Neural progenitor cell (in vitro differentiated cells): ENCODE measurements at regions not wholly inside any gene's neighbourhood (a gene's known extent, or its start where the extent isn't known, plus 50 kb on each side); places are given as distances from the start of the nearest gene placed in this dataset.
A peak's percentile ranks its signal among the peaks of the same experiment; 100 is the strongest.
"Not testable (repeated sequence)": the region's sequence is repeated elsewhere in the genome, so short reads cannot be mapped to it uniquely, and the experiment has no call there.

ENCODE experiments used
- DNase-seq: peaks from one replicate; pipeline ENCODE4 v3.0.0-alpha.2; 2016; ENCODE audit warnings: low spot score
- H2AFZ ChIP-seq: fragments of 200-600 bp; sonication (generic); replicated peaks from 2 replicates; pipeline ENCODE4 v1.6.1; 2016; ENCODE audit warnings: antibody characterized with exemption
- H3F3A ChIP-seq: fragments of 200-600 bp; sonication (generic); 2 replicates; pipeline ENCODE4 v1.6.1; 2016; ENCODE audit warnings: antibody characterized with exemption, low read depth
- H3K27ac ChIP-seq: fragments of 200-600 bp; sonication (generic); 2 replicates; pipeline ENCODE4 v1.5.1; 2016; ENCODE audit warnings: mild to moderate bottlenecking
- H3K27me3 ChIP-seq: fragments of 200-600 bp; sonication (generic); 2 replicates; pipeline ENCODE4 v1.6.1; 2016; ENCODE audit warnings: mild to moderate bottlenecking, moderate library complexity
- H3K36me3 ChIP-seq: fragments of 200-600 bp; sonication (generic); 2 replicates; pipeline ENCODE4 v1.5.1; 2016
- H3K4me1 ChIP-seq: fragments of 200-600 bp; sonication (generic); 2 replicates; pipeline ENCODE4 v1.6.1; 2016; ENCODE audit warnings: mixed run types
- H3K4me2 ChIP-seq: fragments of 200-600 bp; sonication (generic); 2 replicates; pipeline ENCODE4 v1.6.1; 2016
- H3K4me3 ChIP-seq: fragments of 200-600 bp; sonication (generic); 2 replicates; pipeline ENCODE4 v1.5.1; 2016
- H3K79me2 ChIP-seq: fragments of 200-600 bp; sonication (generic); 2 replicates; pipeline ENCODE4 v1.6.1; 2016; ENCODE audit warnings: low read depth
- H3K9ac ChIP-seq: fragments of 200-600 bp; sonication (generic); 2 replicates; pipeline ENCODE4 v1.6.1; 2016
- H3K9me3 ChIP-seq: fragments of 200-600 bp; sonication (generic); 2 replicates; pipeline ENCODE4 v1.5.1; 2016; ENCODE audit warnings: low read depth
- H4K20me1 ChIP-seq: fragments of 200-600 bp; sonication (generic); 2 replicates; pipeline ENCODE4 v1.6.1; 2016; ENCODE audit warnings: low read depth
- H3K27ac Mint-ChIP-seq: 3 replicates; pipeline ENCODE4 v1.8.0; 2021; ENCODE audit warnings: mixed read lengths
- H3K27me3 Mint-ChIP-seq: 2 replicates; pipeline ENCODE4 v1.8.0; 2022; ENCODE audit warnings: low read depth, mild to moderate bottlenecking, inconsistent platforms, moderate library complexity, mixed read lengths; ENCODE audit not compliant: insufficient read depth
- H3K36me3 Mint-ChIP-seq: 3 replicates; pipeline ENCODE4 v1.8.0; 2021; ENCODE audit warnings: mixed read lengths
- H3K4me1 Mint-ChIP-seq: 3 replicates; pipeline ENCODE4 v1.8.0; 2021; ENCODE audit warnings: mixed read lengths
- H3K4me3 Mint-ChIP-seq: 3 replicates; pipeline ENCODE4 v1.8.0; 2021; ENCODE audit warnings: mild to moderate bottlenecking, moderate library complexity, mixed read lengths
- H3K9me3 Mint-ChIP-seq: 3 replicates; pipeline ENCODE4 v1.8.0; 2020; ENCODE audit warnings: mixed read lengths
- CTCF ChIP-seq: fragments of 200-600 bp; sonication (generic); IDR thresholded peaks from 2 replicates; pipeline ENCODE4 v1.5.1; 2017; ENCODE audit warnings: antibody characterized with exemption, mild to moderate bottlenecking
- EZH2 ChIP-seq: fragments of 200-600 bp; sonication (generic); IDR thresholded peaks from 2 replicates; pipeline ENCODE4 v1.6.1; 2017; ENCODE audit warnings: antibody characterized with exemption, mild to moderate bottlenecking, moderate library complexity
- EZH2phosphoT487 ChIP-seq: fragments of 200-600 bp; sonication (generic); IDR thresholded peaks from 2 replicates; pipeline ENCODE4 v1.6.1; 2017; ENCODE audit warnings: antibody characterized with exemption

GRCh38 chr13:54606944-54607343 lies 1578.3 kb downstream of the OLFM4 start:
- Mint-ChIP-seq H3K27me3 (no peaks in the 10 kb centered on the region), H3K36me3 (no peaks in the 10 kb centered on the region), H3K4me3 (no peak overlapping the region), H3K27ac (no peak overlapping the region), H3K9me3 (peaks cover 2% of the 10 kb centered on the region), H3K4me1 (no peaks in the 10 kb centered on the region)
- no peaks in the 10 kb centered on the region for H3K36me3 ChIP-seq
- H3K4me3 ChIP-seq = no peak overlapping the region
- no peaks in the 10 kb centered on the region for H3K9me3 ChIP-seq
- no peak overlapping the region for H2AFZ ChIP-seq
- no peaks in the 10 kb centered on the region for H3K79me2 ChIP-seq
- TF ChIP-seq EZH2phosphoT487 (no peak), EZH2 (no peak), CTCF (no peak)
- H3K27me3 ChIP-seq = no peaks in the 10 kb centered on the region
- H3K27ac ChIP-seq = no peak overlapping the region
- no peaks in the 10 kb centered on the region for H4K20me1 ChIP-seq
- H3K4me2 ChIP-seq = no peak overlapping the region
- no peak overlapping the region for H3K9ac ChIP-seq
- no peaks in the 10 kb centered on the region for H3K4me1 ChIP-seq
- no peaks in the 10 kb centered on the region for H3F3A ChIP-seq
- no peak for DNase-seq

GRCh38 chr13:54607421-54607820 lies 1578.8 kb downstream of the OLFM4 start:
- TF ChIP-seq EZH2phosphoT487 (no peak), EZH2 (no peak), CTCF (no peak)
- no peaks in the 10 kb centered on the region for H3K79me2 ChIP-seq

GRCh38 chr13:54611390-54611789 lies 1582.8 kb downstream of the OLFM4 start:
- Histone ChIP-seq H2AFZ (peak overlapping the region; percentile 78), H3F3A (no peaks in the 10 kb centered on the region), H3K4me3 (no peak overlapping the region), H3K4me1 (peaks cover 20% of the 10 kb centered on the region), H3K36me3 (no peaks in the 10 kb centered on the region), H3K27ac (no peak overlapping the region), H3K79me2 (no peaks in the 10 kb centered on the region), H3K9me3 (no peaks in the 10 kb centered on the region), H3K4me2 (no peak overlapping the region), H3K9ac (no peak overlapping the region), H4K20me1 (no peaks in the 10 kb centered on the region), H3K27me3 (no peaks in the 10 kb centered on the region)
- Mint-ChIP-seq H3K4me1 (peaks cover 9% of the 10 kb centered on the region), H3K9me3 (no peaks in the 10 kb centered on the region), H3K27me3 (no peaks in the 10 kb centered on the region), H3K36me3 (no peaks in the 10 kb centered on the region), H3K4me3 (no peak overlapping the region), H3K27ac (no peak overlapping the region)
- peak; percentile 46 for DNase-seq
- TF ChIP-seq EZH2 (no peak), CTCF (no peak), EZH2phosphoT487 (no peak)

More at GRCh38 chr13:54607421-54607820, 1578.8 kb downstream of the OLFM4 start:
- Histone ChIP-seq H3K27me3 (no peaks in the 10 kb centered on the region), H3K4me1 (no peaks in the 10 kb centered on the region), H3K4me3 (no peak overlapping the region), H3K9me3 (no peaks in the 10 kb centered on the region), H3K36me3 (no peaks in the 10 kb centered on the region), H2AFZ (no peak overlapping the region), H3K27ac (no peak overlapping the region), H3K9ac (no peak overlapping the region), H3K4me2 (no peak overlapping the region), H3F3A (no peaks in the 10 kb centered on the region), H4K20me1 (no peaks in the 10 kb centered on the region)
- H3K36me3 Mint-ChIP-seq = no peaks in the 10 kb centered on the region
- H3K9me3 Mint-ChIP-seq = no peaks in the 10 kb centered on the region
- no peaks in the 10 kb centered on the region for H3K4me1 Mint-ChIP-seq
- H3K4me3 Mint-ChIP-seq = no peak overlapping the region
- no peak for DNase-seq
- H3K27ac Mint-ChIP-seq = no peak overlapping the region
- H3K27me3 Mint-ChIP-seq = no peaks in the 10 kb centered on the region

- Mint-ChIP-seq H3K4me1 (peaks cover 9% of the 10 kb centered on the region), H3K9me3 (no peaks in the 10 kb centered on the region), H3K27me3 (no peaks in the 10 kb centered on the region), H3K36me3 (no peaks in the 10 kb centered on the region), H3K27ac (no peak overlapping the region), H3K4me3 (no peak overlapping the region)
- Histone ChIP-seq H3K9ac (no peak overlapping the region), H3F3A (no peaks in the 10 kb centered on the region), H3K27me3 (no peaks in the 10 kb centered on the region), H3K27ac (no peak overlapping the region), H3K4me1 (peaks cover 20% of the 10 kb centered on the region), H3K79me2 (no peaks in the 10 kb centered on the region), H3K4me2 (peak overlapping the region; percentile 14), H3K9me3 (no peaks in the 10 kb centered on the region), H4K20me1 (no peaks in the 10 kb centered on the region), H3K4me3 (no peak overlapping the region), H3K36me3 (no peaks in the 10 kb centered on the region), H2AFZ (no peak overlapping the region)
- no peak for TF ChIP-seq EZH2phosphoT487
- no peak for TF ChIP-seq CTCF
- TF ChIP-seq EZH2 = no peak
- DNase-seq = peak; percentile 16
These were observed 1586.1 kb downstream of the OLFM4 start for GRCh38 chr13:54614726-54615125.

GRCh38 chr13:54626504-54626903 lies 1597.9 kb downstream of the OLFM4 start:
- not testable (repeated sequence) for H3K27ac Mint-ChIP-seq, H3K9me3 Mint-ChIP-seq, H3K27me3 Mint-ChIP-seq, H3K4me3 ChIP-seq, H3K27me3 ChIP-seq, H3K4me2 ChIP-seq, H3K9ac ChIP-seq, H3K4me1 ChIP-seq, H3K9me3 ChIP-seq, H3F3A ChIP-seq, H3K79me2 ChIP-seq, H3K4me1 Mint-ChIP-seq, H3K4me3 Mint-ChIP-seq, H3K36me3 ChIP-seq, H4K20me1 ChIP-seq, H2AFZ ChIP-seq, H3K36me3 Mint-ChIP-seq, H3K27ac ChIP-seq
- DNase-seq = peak; percentile 19
